SHP77 treated with DMSO at 0.1 percent for 48 hours (cell line): ENCODE measurements at regions not wholly inside any gene's neighbourhood (a gene's known extent, or its start where the extent isn't known, plus 50 kb on each side); places are given as distances from the start of the nearest gene placed in this dataset.
A peak's percentile ranks its signal among the peaks of the same experiment; 100 is the strongest.
"Not testable (repeated sequence)": the region's sequence is repeated elsewhere in the genome, so short reads cannot be mapped to it uniquely, and the experiment has no call there.

Experiments
- DNase-seq: peaks from one replicate; lab custom pipeline; 2025; lab: John Stamatoyannopoulos, UW

- no peak for DNase-seq
Measured at GRCh38 chr14:66273261-66273832, 212.8 kb upstream of the CCDC196 start.

- not testable (repeated sequence) for DNase-seq
Measured at GRCh38 chr14:66278418-66278817, 207.8 kb upstream of the CCDC196 start.

- no peak for DNase-seq
Measured at GRCh38 chr14:66281036-66281776, 205.0 kb upstream of the CCDC196 start.

GRCh38 chr14:66284346-66284745 is 201.8 kb upstream of the CCDC196 start:
- DNase-seq, result no peak

- no peak for DNase-seq
Measured at GRCh38 chr14:66288511-66288910, 197.7 kb upstream of the CCDC196 start.

- DNase-seq, result no peak
Measured at GRCh38 chr14:66291756-66292155, 194.4 kb upstream of the CCDC196 start.

- DNase-seq, result no peak
Measured at GRCh38 chr14:66293533-66294105, 192.6 kb upstream of the CCDC196 start.

- no peak for DNase-seq
Measured at GRCh38 chr14:66295386-66295785, 190.8 kb upstream of the CCDC196 start.

- no peak for DNase-seq
Measured at GRCh38 chr14:66300886-66301285, 185.3 kb upstream of the CCDC196 start.

- no peak for DNase-seq
Measured at GRCh38 chr14:66306101-66306500, 180.1 kb upstream of the CCDC196 start.

GRCh38 chr14:66311058-66311457 is 175.1 kb upstream of the CCDC196 start:
- DNase-seq, result no peak

GRCh38 chr14:66311990-66312389 is 174.2 kb upstream of the CCDC196 start:
- DNase-seq, result no peak

- DNase-seq, result no peak
Measured at GRCh38 chr14:66312451-66312850, 173.7 kb upstream of the CCDC196 start.

GRCh38 chr14:66315098-66315497 is 171.1 kb upstream of the CCDC196 start:
- DNase-seq, result no peak

- DNase-seq, result no peak
Measured at GRCh38 chr14:66315548-66315947, 170.6 kb upstream of the CCDC196 start.

GRCh38 chr14:66322564-66322963 is 163.6 kb upstream of the CCDC196 start:
- DNase-seq, result no peak

- no peak for DNase-seq
Measured at GRCh38 chr14:66330228-66330627, 155.9 kb upstream of the CCDC196 start.

- DNase-seq, result no peak
Measured at GRCh38 chr14:66330916-66331315, 155.3 kb upstream of the CCDC196 start.

GRCh38 chr14:66333293-66333692 is 152.9 kb upstream of the CCDC196 start:
- not testable (repeated sequence) for DNase-seq

- DNase-seq, result no peak
Measured at GRCh38 chr14:66341239-66341638, 144.9 kb upstream of the CCDC196 start.

GRCh38 chr14:66345986-66346385 is 140.2 kb upstream of the CCDC196 start:
- DNase-seq, result no peak

- DNase-seq, result no peak
Measured at GRCh38 chr14:66351310-66351709, 134.9 kb upstream of the CCDC196 start.

GRCh38 chr14:66359500-66359899 is 126.7 kb upstream of the CCDC196 start:
- DNase-seq, result peak; percentile 14
